Keratinocyte (primary cell): ENCODE measurements at regions not wholly inside any gene's neighbourhood (a gene's known extent, or its start where the extent isn't known, plus 50 kb on each side); places are given as distances from the start of the nearest gene placed in this dataset.

Experiments used
- DNase-seq: peaks from one replicate; pipeline ENCODE4 v3.0.0-alpha.2; 2011; ENCODE audit warnings: low read depth, missing footprints, low spot score
- FAIRE-seq: peaks from 2 replicates; lab custom pipeline; 2011; peaks lifted over from hg19 to GRCh38; lab: Jason Lieb, UNC
- H2AFZ ChIP-seq: 2 replicates; pipeline ENCODE4 v1.6.0; 2012; ENCODE audit warnings: low read length, control low read depth, inconsistent platforms; ENCODE audit not compliant: control insufficient read depth
- H3K27ac ChIP-seq: 2 replicates; pipeline ENCODE4 v1.5.1; 2011; ENCODE audit warnings: low read length; ENCODE audit not compliant: control insufficient read depth, insufficient read depth
- H3K27me3 ChIP-seq: 3 replicates; pipeline ENCODE4 v1.6.0; 2011; ENCODE audit warnings: low read length; ENCODE audit not compliant: control insufficient read depth, insufficient read depth; ENCODE audit errors: extremely low read depth
- H3K36me3 ChIP-seq, 2 experiments: 2 replicates in 1 of 2; 3 replicates in 1 of 2; pipeline ENCODE4 v1.5.1; 2011; ENCODE audit warnings: low read length in 2 of 2, mild to moderate bottlenecking in 1 of 2; ENCODE audit not compliant: control insufficient read depth in 2 of 2, insufficient read depth in 2 of 2; ENCODE audit errors: extremely low read depth in 1 of 2
- H3K4me1 ChIP-seq: 3 replicates; pipeline ENCODE4 v1.5.1; 2011; ENCODE audit warnings: low read length; ENCODE audit not compliant: control insufficient read depth, insufficient read depth; ENCODE audit errors: extremely low read depth
- H3K4me2 ChIP-seq: 3 replicates; pipeline ENCODE4 v1.6.0; 2011; ENCODE audit warnings: low read depth, low read length; ENCODE audit not compliant: control insufficient read depth, insufficient read depth; ENCODE audit errors: extremely low read depth
- H3K4me3 ChIP-seq, 3 experiments: fragments of 200-600 bp in 1 of 3; sonication (generic) in 1 of 3; 2 replicates in 2 of 3; 3 replicates in 1 of 3; pipeline ENCODE4 v1.5.1; 2011 to 2016; ENCODE audit warnings: low read length in 3 of 3, mild to moderate bottlenecking in 3 of 3, control low read depth in 2 of 3, inconsistent platforms in 1 of 3, low read depth in 1 of 3, mixed read lengths in 1 of 3, mixed run types in 1 of 3, moderate library complexity in 1 of 3; ENCODE audit not compliant: control insufficient read depth in 2 of 3, insufficient read depth in 2 of 3; ENCODE audit errors: extremely low read depth in 1 of 3
- H3K79me2 ChIP-seq: 2 replicates; pipeline ENCODE4 v1.6.0; 2012; ENCODE audit warnings: low read length; ENCODE audit not compliant: control insufficient read depth, insufficient read depth
- H3K9ac ChIP-seq: 3 replicates; pipeline ENCODE4 v1.6.0; 2011; ENCODE audit warnings: low read length; ENCODE audit not compliant: control insufficient read depth, insufficient read depth; ENCODE audit errors: extremely low read depth
- H3K9me1 ChIP-seq: 3 replicates; pipeline ENCODE4 v1.6.0; 2011; ENCODE audit warnings: low read length; ENCODE audit not compliant: control insufficient read depth, insufficient read depth; ENCODE audit errors: extremely low read depth
- H3K9me3 ChIP-seq: 2 replicates; pipeline ENCODE4 v1.5.1; 2012; ENCODE audit warnings: low read depth, low read length; ENCODE audit not compliant: control insufficient read depth
- H4K20me1 ChIP-seq: 3 replicates; pipeline ENCODE4 v1.6.0; 2011; ENCODE audit warnings: low read length; ENCODE audit not compliant: control insufficient read depth, insufficient read depth; ENCODE audit errors: extremely low read depth
- EZH2 ChIP-seq: IDR thresholded peaks from one replicate; pipeline ENCODE4 v1.6.1; 2012; ENCODE audit warnings: inconsistent platforms, mild to moderate bottlenecking, low read length, moderate library complexity
- dilution Hi-C: fragments of 300-500 bp; cut with MboI; formaldehyde crosslinking; loops from one replicate; pipeline ENCODE4 v1.7.0; 2020; ENCODE audit warnings: low sequenced_read_pairs; ENCODE audit not compliant: extremely low pct_ligation_motif_present
- TF ChIP-seq, protein P1 (sequence below), 3 experiments: IDR thresholded peaks in 1 of 3; conservative IDR thresholded peaks in 1 of 3; optimal IDR thresholded peaks in 1 of 3; 2 replicates in 2 of 3; 3 replicates in 1 of 3; pipeline versions ENCODE3 to v1.5.1; 2011; ENCODE audit warnings: low read length in 3 of 3, mild to moderate bottlenecking in 3 of 3, moderate library complexity in 2 of 3, control low read depth in 1 of 3, inconsistent platforms in 1 of 3; ENCODE audit not compliant: insufficient read depth in 2 of 3; ENCODE audit errors: extremely low read depth in 1 of 3

- no peak for DNase-seq
- no peak overlapping the region for H3K4me3 ChIP-seq
- no peaks in the 10 kb centered on the region for H3K9me1 ChIP-seq
- H3K9ac ChIP-seq: no peak overlapping the region
- H3K4me1 ChIP-seq: peaks cover 5% of the 10 kb centered on the region
- no peaks in the 10 kb centered on the region for H3K9me3 ChIP-seq
- TF ChIP-seq, protein P1, sequence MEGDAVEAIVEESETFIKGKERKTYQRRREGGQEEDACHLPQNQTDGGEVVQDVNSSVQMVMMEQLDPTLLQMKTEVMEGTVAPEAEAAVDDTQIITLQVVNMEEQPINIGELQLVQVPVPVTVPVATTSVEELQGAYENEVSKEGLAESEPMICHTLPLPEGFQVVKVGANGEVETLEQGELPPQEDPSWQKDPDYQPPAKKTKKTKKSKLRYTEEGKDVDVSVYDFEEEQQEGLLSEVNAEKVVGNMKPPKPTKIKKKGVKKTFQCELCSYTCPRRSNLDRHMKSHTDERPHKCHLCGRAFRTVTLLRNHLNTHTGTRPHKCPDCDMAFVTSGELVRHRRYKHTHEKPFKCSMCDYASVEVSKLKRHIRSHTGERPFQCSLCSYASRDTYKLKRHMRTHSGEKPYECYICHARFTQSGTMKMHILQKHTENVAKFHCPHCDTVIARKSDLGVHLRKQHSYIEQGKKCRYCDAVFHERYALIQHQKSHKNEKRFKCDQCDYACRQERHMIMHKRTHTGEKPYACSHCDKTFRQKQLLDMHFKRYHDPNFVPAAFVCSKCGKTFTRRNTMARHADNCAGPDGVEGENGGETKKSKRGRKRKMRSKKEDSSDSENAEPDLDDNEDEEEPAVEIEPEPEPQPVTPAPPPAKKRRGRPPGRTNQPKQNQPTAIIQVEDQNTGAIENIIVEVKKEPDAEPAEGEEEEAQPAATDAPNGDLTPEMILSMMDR (optimal IDR thresholded peaks at IDR 0.05 in 1 of 3, IDR thresholded peaks at IDR 0.05 in 1 of 3, conservative IDR thresholded peaks at IDR 0.05 in 1 of 3; ENCODE audit: extremely low read depth in 1 of 3, insufficient read depth in 2 of 3, low read length in 3 of 3): no peak
- TF ChIP-seq EZH2: no peak
- H3K4me2 ChIP-seq: no peak overlapping the region
- H3K27ac ChIP-seq: no peak overlapping the region
- no peaks in the 10 kb centered on the region for H3K27me3 ChIP-seq
- no peaks in the 10 kb centered on the region for H4K20me1 ChIP-seq
- H3K79me2 ChIP-seq: no peaks in the 10 kb centered on the region
- no peak for FAIRE-seq
- H2AFZ ChIP-seq: no peak overlapping the region
- no peaks in the 10 kb centered on the region for H3K36me3 ChIP-seq
- dilution Hi-C loops: no loop called here
Observed at GRCh38 chr5:93179466-93179865, 401.6 kb downstream of the NR2F1-AS1 start.

DNA sequence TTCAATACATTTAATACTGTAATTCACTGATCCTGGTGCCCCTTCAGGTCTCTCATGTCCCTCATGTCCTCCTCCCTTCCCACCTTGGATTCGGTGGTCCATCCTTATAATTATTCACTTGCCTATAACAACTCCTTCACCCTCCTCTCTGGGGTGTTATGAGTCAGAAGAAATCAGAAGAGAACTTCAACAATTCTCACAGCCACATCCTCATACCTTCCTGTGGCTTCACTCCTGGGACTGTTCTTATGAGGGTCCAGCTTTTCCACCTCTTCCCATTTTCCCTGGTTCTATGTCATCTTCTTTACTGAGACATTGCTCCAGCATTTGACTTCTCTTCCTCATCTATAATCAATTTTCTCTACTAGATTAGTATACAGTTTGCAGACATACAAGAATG lies 406.1 kb downstream of the NR2F1-AS1 start:
- dilution Hi-C loops: no loop called here
- Histone ChIP-seq H3K27me3 (no peaks in the 10 kb centered on the region), H3K4me1 (peaks cover 5% of the 10 kb centered on the region), H3K9me1 (no peaks in the 10 kb centered on the region), H3K9ac (no peak overlapping the region), H3K27ac (no peak overlapping the region), H4K20me1 (no peaks in the 10 kb centered on the region), H3K4me2 (no peak overlapping the region), H3K36me3 (no peaks in the 10 kb centered on the region), H3K9me3 (no peaks in the 10 kb centered on the region), H3K4me3 (no peak overlapping the region), H2AFZ (no peak overlapping the region), H3K79me2 (no peaks in the 10 kb centered on the region)
- DNase-seq: no peak
- FAIRE-seq: no peak
- TF ChIP-seq EZH2: no peak
- TF ChIP-seq, protein P1 (optimal IDR thresholded peaks at IDR 0.05 in 1 of 3, IDR thresholded peaks at IDR 0.05 in 1 of 3, conservative IDR thresholded peaks at IDR 0.05 in 1 of 3; ENCODE audit: extremely low read depth in 1 of 3, insufficient read depth in 2 of 3, low read length in 3 of 3): no peak
